NB4 (cell line): ENCODE measurements at regions not wholly inside any gene's neighbourhood (a gene's known extent, or its start where the extent isn't known, plus 50 kb on each side); places are given as distances from the start of the nearest gene placed in this dataset.
"Not testable (repeated sequence)": the region's sequence is repeated elsewhere in the genome, so short reads cannot be mapped to it uniquely, and the experiment has no call there.

Source experiments
- DNase-seq: peaks from one replicate; pipeline ENCODE4 v3.0.0; 2010; ENCODE audit warnings: low read depth
- H3K4me3 ChIP-seq: one replicate; pipeline ENCODE4 v1.5.1; 2011; ENCODE audit warnings: mild to moderate bottlenecking, low read depth, low read length, moderate library complexity
- CTCF ChIP-seq: IDR thresholded peaks from one replicate; pipeline ENCODE4 v1.5.1; 2012; ENCODE audit warnings: low read depth, low read length
- MAX ChIP-seq: IDR thresholded peaks from 2 replicates; pipeline ENCODE4 v1.6.1; 2011; ENCODE audit warnings: low read depth, low read length
- MYC ChIP-seq: IDR thresholded peaks from 2 replicates; pipeline ENCODE4 v1.6.1; 2011; ENCODE audit warnings: low read depth, low read length
- POLR2A ChIP-seq: IDR thresholded peaks from 2 replicates; pipeline ENCODE4 v1.6.1; 2011; ENCODE audit warnings: mild to moderate bottlenecking; ENCODE audit not compliant: insufficient read length; ENCODE audit errors: extremely low read depth

- H3K4me3 ChIP-seq = no peak overlapping the region
- no peak for TF ChIP-seq CTCF
- no peak for TF ChIP-seq MYC
- TF ChIP-seq POLR2A = no peak
- TF ChIP-seq MAX = no peak
- DNase-seq = no peak
These were observed 1277.9 kb upstream of the TENM4 start for GRCh38 chr11:80718611-80719291.

DNA sequence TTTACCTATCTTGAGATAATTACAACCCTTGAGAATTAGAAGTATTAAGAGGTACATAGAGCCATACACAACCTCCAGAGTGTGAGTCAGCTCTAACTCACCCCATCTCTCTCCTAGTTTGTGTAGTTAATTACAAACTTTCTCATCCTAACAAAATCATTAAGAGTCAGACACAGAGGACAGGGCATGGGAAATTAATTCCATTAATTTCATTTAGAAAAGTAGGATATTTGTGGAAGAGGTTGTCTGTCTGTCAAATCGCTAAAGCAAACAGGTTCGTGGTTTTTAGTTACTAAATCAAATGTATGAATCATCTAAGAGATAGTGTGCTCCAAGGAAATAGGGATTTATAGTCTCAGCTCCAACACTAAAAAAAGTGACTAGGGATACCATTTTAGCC, 1261.4 kb upstream of the TENM4 start:
- DNase-seq = no peak
- H3K4me3 ChIP-seq = no peak overlapping the region
- TF ChIP-seq CTCF (no peak), POLR2A (no peak), MYC (no peak), MAX (no peak)

- no peak for DNase-seq
- TF ChIP-seq MAX = no peak
- no peak for TF ChIP-seq CTCF
- no peak for TF ChIP-seq POLR2A
- no peak for TF ChIP-seq MYC
- H3K4me3 ChIP-seq = no peak overlapping the region
These were observed 1259.6 kb upstream of the TENM4 start for GRCh38 chr11:80700386-80700785.

DNA sequence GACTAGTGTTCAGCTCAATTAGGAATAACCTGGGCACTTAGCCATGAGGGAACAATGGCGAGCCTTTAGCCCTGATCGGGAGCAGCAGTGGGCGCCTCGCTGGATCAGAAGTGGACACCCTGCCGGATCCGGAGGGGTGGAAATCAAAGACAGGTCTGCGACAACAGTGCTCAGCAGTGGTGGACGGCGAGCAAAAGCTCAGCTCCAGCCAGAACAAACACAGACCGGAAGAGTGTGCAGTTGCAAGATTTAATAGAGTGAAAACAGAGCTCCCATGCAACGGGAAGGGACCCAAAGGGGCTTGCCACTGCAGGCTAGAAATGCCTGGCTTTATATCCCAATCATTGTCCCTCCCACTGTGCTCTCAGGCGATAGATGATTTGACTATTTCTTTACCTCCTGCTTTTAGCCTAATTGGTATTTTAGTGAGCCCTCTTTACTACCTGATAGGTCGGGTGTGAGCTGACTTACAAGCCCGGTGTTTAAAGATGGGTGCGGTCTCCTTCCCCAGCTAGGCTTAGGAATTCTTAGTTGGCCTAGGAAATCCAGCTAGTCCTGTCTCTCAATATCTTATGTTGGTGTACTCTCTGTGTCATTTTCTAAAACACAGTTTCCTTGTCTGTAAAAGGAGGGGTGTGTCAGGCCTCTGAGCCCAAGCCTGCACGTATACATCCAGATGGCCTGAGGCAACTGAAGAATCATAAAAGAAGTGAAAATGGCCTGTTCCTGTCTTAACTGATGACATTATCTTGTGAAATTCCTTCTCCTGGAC, 1258.8 kb upstream of the TENM4 start:
- H3K4me3 ChIP-seq, DNase-seq: not testable (repeated sequence)

- DNase-seq = no peak
- no peak overlapping the region for H3K4me3 ChIP-seq
- TF ChIP-seq MAX = no peak
- no peak for TF ChIP-seq MYC
- TF ChIP-seq CTCF = no peak
- TF ChIP-seq POLR2A = no peak
These were observed 1257.8 kb upstream of the TENM4 start for GRCh38 chr11:80698637-80699036.

DNA sequence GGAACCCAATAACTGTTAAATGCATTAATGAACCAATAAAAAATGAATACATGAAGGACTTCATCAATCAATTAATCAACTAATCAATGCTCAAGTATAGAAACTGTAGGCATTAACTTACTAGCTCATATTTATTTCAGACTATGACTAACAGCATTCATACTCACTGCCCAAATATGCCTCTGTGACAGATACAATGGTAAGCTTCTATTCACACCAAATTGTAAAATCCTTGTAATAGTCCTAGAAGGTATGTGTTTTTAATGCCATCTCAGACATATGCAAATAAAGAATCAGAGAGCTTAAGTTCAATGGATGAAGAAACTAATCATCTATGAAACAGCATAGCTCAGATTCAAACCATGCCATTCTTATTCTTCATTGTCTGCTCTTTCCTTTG, 1253.6 kb upstream of the TENM4 start:
- H3K4me3 ChIP-seq = no peak overlapping the region

More for the DNA sequence above, 1253.6 kb upstream of the TENM4 start:
- TF ChIP-seq POLR2A = no peak
- TF ChIP-seq MAX = no peak
- no peak for TF ChIP-seq CTCF
- TF ChIP-seq MYC = no peak
- no peak for DNase-seq
